Heart left ventricle (tissue), 16 donors: ENCODE measurements at regions not wholly inside any gene's neighbourhood (a gene's known extent, or its start where the extent isn't known, plus 50 kb on each side); places are given as distances from the start of the nearest gene placed in this dataset.

Experiments used
- ATAC-seq, 4 donors: fragments of 200-7000 bp; cut with Tn5 transposase; one replicate each; pipeline ENCODE4 v1.9.1; 2020 to 2022; ENCODE audit warnings: moderate library complexity in 4 of 4, mild to moderate bottlenecking in 3 of 4, moderate number of reproducible peaks in 1 of 4
- DNase-seq, 5 donors: peaks; one replicate each; pipeline ENCODE4 v3.0.0-alpha.2; 2020
- H3K27ac ChIP-seq, 12 donors: fragments of 200-600 bp; sonication (generic) in 4 of 12; one replicate each; pipeline versions ENCODE4 v1.5.0 to v1.8.0; 2016 to 2022; ENCODE audit warnings: mild to moderate bottlenecking in 2 of 12
- H3K27me3 ChIP-seq, 9 donors: fragments of 200-600 bp; sonication (generic) in 2 of 9; one replicate each; pipeline versions ENCODE4 v1.5.1 to v1.8.0; 2016 to 2022; ENCODE audit warnings: mild to moderate bottlenecking in 3 of 9
- H3K36me3 ChIP-seq, 9 donors: fragments of 200-600 bp; sonication (generic) in 2 of 9; one replicate each; pipeline versions ENCODE4 v1.5.0 to v1.8.0; 2018 to 2022; ENCODE audit warnings: mild to moderate bottlenecking in 2 of 9
- H3K4me1 ChIP-seq, 12 donors: fragments of 200-600 bp; sonication (generic) in 4 of 12; one replicate each; pipeline versions ENCODE4 v1.5.0 to v1.8.0; 2016 to 2022; ENCODE audit warnings: mild to moderate bottlenecking in 3 of 12
- H3K4me3 ChIP-seq, 12 donors: fragments of 200-600 bp; sonication (generic) in 4 of 12; one replicate each; pipeline versions ENCODE4 v1.5.0 to v1.8.0; 2017 to 2022; ENCODE audit warnings: mild to moderate bottlenecking in 9 of 12, moderate library complexity in 4 of 12
- H3K9me3 ChIP-seq, 12 donors: fragments of 200-600 bp; sonication (generic) in 4 of 12; one replicate each; pipeline versions ENCODE4 v1.5.0 to v1.8.0; 2016 to 2022; ENCODE audit warnings: mild to moderate bottlenecking in 1 of 12
- POLR2A ChIP-seq, 2 donors: fragments of 450-650 bp; IDR thresholded peaks; one replicate each; pipeline ENCODE4 v1.6.1; 2017; ENCODE audit warnings: antibody characterized with exemption in 2 of 2, mild to moderate bottlenecking in 2 of 2, moderate library complexity in 2 of 2
- WGBS, 4 donors: extraction: QIAGEN DNeasy Blood & Tissue Kit in 2 of 4; methylation state at CpG; one replicate each; pipeline versions ENCODE4 v1.1.5 to v1.1.7; 2013 to 2018; 5-methylcytosine and 5-hydroxymethylcytosine counted together
- intact Hi-C, 10 donors: fragments of 100-400 bp; cut with DNase I; formaldehyde crosslinking; loops; one replicate each; pipeline versions ENCODE4 v1.11.1 to v1.14.2; 2022
- TF ChIP-seq, protein P1 (sequence below), 12 donors: fragments of 200-600 bp; sonication (generic) in 4 of 12; IDR thresholded peaks; one replicate each; pipeline versions ENCODE4 v1.5.0 to v1.8.0; 2018 to 2022; ENCODE audit warnings: antibody characterized with exemption in 12 of 12, mild to moderate bottlenecking in 5 of 12
- donor health status: ischemic (EF 13 %, LVEDD 7.1; RV severe dilation, severe dysfunction).
- donor health status: healthy with polysubstance abuse.
- donor health status: DM: no; HTN: yes; CAD: no.
- donor health status: DM: no; HTN: no; CAD: no.
- donor health status: ischemic (EF 25% LVEDD 6.9; RV normal size, moderate dysfunction).
- donor health status: ischemic (EF 25% LVEDD 5.7; RV mildly dilated, moderate dysfunction).
- donor health status: healthy.
- donor health status: DM: yes; HTN: yes; CAD: no.
- donor health status: ischemic (EF 35%, LVEDD 5.7; RV mildly dilated, moderate dysfunction).
- donor health status: nonischemic (EF 11% LVEDD 7.7; RV severe dilation, severe dysfunction).
- donor health status: DM: yes; HTN: yes; CAD: no.
- donor health status: PGD.
- donor health status: ischemic (EF 29% LVEDD 5.4; RV normal size, mild dysfunction).
- donor health status: nonischemic (EF 23%, LVEDD 6.1; RV moderate dilation, normal function).

DNA sequence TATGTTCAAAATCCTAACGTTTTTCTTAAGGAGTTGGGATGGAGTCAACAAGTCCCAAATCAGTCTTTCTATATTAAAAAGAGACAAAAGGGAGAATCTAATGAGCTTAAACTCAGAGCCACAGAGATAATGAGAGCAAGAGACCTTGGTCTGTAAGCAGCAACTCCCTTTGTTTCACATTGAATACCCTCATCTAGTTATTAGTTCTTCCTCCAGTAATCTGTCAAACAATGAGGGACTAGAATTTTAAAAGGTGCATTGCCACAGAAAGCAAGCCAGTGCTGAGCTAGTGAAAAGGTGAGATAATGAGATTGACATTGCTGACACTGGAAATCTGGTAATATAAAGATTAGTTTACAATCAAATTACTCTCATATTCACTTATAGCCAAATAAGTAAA is 718.6 kb downstream of the DACH1 start:
- H3K36me3 ChIP-seq = no peaks in the 10 kb centered on the region
- H3K4me3 ChIP-seq = no peak overlapping the region
- H3K27ac ChIP-seq = no peak overlapping the region
- H3K27me3 ChIP-seq = no peaks in the 10 kb centered on the region
- ATAC-seq (no peak), DNase-seq (no peak)
- no peak for TF ChIP-seq POLR2A (IDR thresholded peaks at IDR 0.05)
- TF ChIP-seq, protein P1, sequence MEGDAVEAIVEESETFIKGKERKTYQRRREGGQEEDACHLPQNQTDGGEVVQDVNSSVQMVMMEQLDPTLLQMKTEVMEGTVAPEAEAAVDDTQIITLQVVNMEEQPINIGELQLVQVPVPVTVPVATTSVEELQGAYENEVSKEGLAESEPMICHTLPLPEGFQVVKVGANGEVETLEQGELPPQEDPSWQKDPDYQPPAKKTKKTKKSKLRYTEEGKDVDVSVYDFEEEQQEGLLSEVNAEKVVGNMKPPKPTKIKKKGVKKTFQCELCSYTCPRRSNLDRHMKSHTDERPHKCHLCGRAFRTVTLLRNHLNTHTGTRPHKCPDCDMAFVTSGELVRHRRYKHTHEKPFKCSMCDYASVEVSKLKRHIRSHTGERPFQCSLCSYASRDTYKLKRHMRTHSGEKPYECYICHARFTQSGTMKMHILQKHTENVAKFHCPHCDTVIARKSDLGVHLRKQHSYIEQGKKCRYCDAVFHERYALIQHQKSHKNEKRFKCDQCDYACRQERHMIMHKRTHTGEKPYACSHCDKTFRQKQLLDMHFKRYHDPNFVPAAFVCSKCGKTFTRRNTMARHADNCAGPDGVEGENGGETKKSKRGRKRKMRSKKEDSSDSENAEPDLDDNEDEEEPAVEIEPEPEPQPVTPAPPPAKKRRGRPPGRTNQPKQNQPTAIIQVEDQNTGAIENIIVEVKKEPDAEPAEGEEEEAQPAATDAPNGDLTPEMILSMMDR (IDR thresholded peaks at IDR 0.05) = no peak
- no peaks in the 10 kb centered on the region for H3K9me3 ChIP-seq
- 33 to 42% (median 37%) methylated on average over 1 of the region's 1 CpG for WGBS, 4 donors
- H3K4me1 ChIP-seq = no peaks in the 10 kb centered on the region
- intact Hi-C loops = no loop called here

DNA sequence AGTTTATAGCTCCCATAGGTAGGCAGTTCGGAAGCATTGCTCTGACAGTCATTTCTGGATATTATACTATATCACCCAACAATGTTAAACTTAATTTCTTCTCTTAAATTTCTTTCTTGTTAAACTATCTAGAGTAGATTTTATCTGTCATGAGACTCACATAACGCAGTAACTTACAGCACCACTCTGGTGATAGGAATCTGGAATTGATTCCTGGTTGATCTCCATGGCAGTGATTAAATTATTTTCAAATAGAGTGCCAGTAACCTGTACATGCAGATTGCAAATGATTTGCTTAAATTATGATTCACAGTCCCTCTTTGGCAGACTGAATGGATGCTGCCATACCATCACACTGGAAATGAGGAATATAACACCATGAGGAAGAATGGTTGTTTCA is 722.1 kb downstream of the DACH1 start:
- no peak for ATAC-seq
- TF ChIP-seq, protein P1 (IDR thresholded peaks at IDR 0.05) = no peak
- no peak for TF ChIP-seq POLR2A (IDR thresholded peaks at IDR 0.05)
- no peaks in the 10 kb centered on the region for H3K36me3 ChIP-seq
- no peak overlapping the region for H3K4me3 ChIP-seq
- DNase-seq = no peak
- no peaks in the 10 kb centered on the region for H3K27me3 ChIP-seq
- 96 to 99% (median 98%) methylated on average over 2 of the region's 2 CpGs for WGBS, 4 donors
- H3K4me1 ChIP-seq = no peaks in the 10 kb centered on the region
- H3K27ac ChIP-seq = no peak overlapping the region
- H3K9me3 ChIP-seq = no peaks in the 10 kb centered on the region
- intact Hi-C loops = no loop called here

DNA sequence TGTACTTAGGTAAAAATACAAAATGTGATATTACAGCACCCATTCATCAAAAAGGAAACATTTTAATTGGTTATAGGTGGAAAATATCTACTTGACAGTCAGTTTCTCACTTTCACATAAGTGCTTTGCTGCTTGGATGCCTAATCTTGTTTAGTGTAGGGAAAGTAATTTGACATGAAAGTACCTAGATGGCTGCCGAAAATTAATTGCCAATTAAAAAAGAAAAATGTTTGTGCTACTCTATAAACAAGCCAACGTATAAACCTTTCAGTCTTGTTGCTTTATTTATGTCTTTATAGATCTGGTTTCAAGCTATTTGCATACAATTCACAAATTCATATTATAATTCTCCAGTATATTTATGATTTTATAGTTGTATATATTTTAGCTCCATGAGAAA is 729.9 kb downstream of the DACH1 start:
- H3K9me3 ChIP-seq = no peaks in the 10 kb centered on the region
- 69 to 78% (median 72%) methylated on average over 2 of the region's 2 CpGs for WGBS, 4 donors
- DNase-seq (no peak), ATAC-seq (no peak)
- H3K36me3 ChIP-seq = no peaks in the 10 kb centered on the region
- no peak overlapping the region for H3K4me3 ChIP-seq
- no peak overlapping the region for H3K27ac ChIP-seq
- TF ChIP-seq, protein P1 (IDR thresholded peaks at IDR 0.05) = no peak
- TF ChIP-seq POLR2A (IDR thresholded peaks at IDR 0.05) = no peak
- H3K27me3 ChIP-seq = no peaks in the 10 kb centered on the region
- intact Hi-C loops = no loop called here
- H3K4me1 ChIP-seq = no peaks in the 10 kb centered on the region

DNA sequence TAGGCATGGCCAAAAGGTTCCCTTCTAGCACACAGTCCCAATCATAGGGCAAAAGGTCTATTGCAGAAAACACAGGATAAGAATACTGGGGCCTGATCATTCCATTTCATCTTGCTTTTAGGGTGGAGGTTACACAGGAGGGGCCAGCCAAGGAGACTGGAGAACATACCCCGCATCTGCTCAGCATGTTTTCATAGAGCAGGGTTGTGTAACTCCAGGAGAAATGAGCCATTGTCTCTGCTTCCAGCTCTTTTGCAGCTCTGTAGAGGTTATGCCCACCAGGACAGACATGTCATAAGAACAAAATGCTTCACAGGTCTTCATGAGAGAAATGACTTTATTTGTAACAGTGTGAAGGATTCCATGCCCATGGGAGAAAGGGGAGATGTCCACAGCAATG is 742.8 kb downstream of the DACH1 start:
- no peak for TF ChIP-seq POLR2A (IDR thresholded peaks at IDR 0.05)
- TF ChIP-seq, protein P1 (IDR thresholded peaks at IDR 0.05) = no peak
- Histone ChIP-seq H3K36me3 (no peaks in the 10 kb centered on the region), H3K9me3 (peaks cover 0 to 12% (median 0%) of the 10 kb centered on the region in 12 donors), H3K4me3 (no peak overlapping the region), H3K27ac (no peak overlapping the region), H3K4me1 (no peaks in the 10 kb centered on the region), H3K27me3 (no peaks in the 10 kb centered on the region)
- WGBS, 4 donors = 78 to 100% (median 92%) methylated on average over 1 of the region's 1 CpG
- DNase-seq = no peak
- intact Hi-C loops = no loop called here
- ATAC-seq = no peak
